ENCODE measurements at regions not wholly inside any gene's neighbourhood (a gene's known extent, or its start where the extent isn't known, plus 50 kb on each side); places are given as distances from the start of the nearest gene placed in this dataset.

DNA sequence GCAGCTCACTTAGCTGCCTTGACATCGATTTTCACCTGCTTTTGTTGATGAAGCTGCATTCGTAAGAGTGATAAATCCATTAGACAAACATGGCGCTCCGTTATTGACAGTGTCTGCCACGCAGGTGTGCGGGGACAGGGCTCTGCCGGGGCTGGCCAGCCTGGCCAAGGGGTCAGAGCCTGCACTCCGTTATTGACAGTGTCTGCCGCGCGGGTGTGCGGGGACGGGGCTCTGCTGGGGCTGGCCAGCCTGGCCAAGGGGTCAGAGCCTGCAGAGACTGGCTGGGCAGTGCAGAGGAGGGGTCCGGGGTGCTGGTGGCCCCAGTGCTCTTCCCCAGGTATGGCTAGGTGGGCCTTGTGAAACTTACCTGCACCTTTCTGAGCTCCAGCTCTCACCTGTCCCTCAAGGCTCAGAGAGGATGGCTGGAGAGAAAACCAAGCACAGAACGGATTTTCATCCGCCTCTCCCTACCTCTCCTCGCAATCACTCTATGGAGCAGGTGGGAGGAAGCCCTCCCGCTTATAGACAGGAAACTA, 101.6 kb upstream of the B3GAT1 start:
- DNase-seq (ENCODE audit: low read depth in 1 of 2, low spot score in 2 of 2) (no peak), FAIRE-seq (no peak)
- H2AK5ac ChIP-seq (ENCODE audit: low read depth, low read length) = no peak overlapping the region
- TF ChIP-seq TAF1 (IDR thresholded peaks at IDR 0.05; ENCODE audit: low read depth, low read length) = no peak
- no peak for TF ChIP-seq NANOG (IDR thresholded peaks at IDR 0.05; ENCODE audit: insufficient read depth, low read depth, low read length, poor library complexity, severe bottlenecking)
- TF ChIP-seq, protein P1, sequence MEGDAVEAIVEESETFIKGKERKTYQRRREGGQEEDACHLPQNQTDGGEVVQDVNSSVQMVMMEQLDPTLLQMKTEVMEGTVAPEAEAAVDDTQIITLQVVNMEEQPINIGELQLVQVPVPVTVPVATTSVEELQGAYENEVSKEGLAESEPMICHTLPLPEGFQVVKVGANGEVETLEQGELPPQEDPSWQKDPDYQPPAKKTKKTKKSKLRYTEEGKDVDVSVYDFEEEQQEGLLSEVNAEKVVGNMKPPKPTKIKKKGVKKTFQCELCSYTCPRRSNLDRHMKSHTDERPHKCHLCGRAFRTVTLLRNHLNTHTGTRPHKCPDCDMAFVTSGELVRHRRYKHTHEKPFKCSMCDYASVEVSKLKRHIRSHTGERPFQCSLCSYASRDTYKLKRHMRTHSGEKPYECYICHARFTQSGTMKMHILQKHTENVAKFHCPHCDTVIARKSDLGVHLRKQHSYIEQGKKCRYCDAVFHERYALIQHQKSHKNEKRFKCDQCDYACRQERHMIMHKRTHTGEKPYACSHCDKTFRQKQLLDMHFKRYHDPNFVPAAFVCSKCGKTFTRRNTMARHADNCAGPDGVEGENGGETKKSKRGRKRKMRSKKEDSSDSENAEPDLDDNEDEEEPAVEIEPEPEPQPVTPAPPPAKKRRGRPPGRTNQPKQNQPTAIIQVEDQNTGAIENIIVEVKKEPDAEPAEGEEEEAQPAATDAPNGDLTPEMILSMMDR (IDR thresholded peaks at IDR 0.05; ENCODE audit: control extremely low read depth in 1 of 3, insufficient read depth in 1 of 3, low read depth in 1 of 3, low read length in 3 of 3) = no peak
- TF ChIP-seq, protein P2, sequence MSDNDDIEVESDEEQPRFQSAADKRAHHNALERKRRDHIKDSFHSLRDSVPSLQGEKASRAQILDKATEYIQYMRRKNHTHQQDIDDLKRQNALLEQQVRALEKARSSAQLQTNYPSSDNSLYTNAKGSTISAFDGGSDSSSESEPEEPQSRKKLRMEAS (IDR thresholded peaks at IDR 0.05) = no peak
- no peak for TF ChIP-seq BACH1 (IDR thresholded peaks at IDR 0.05; ENCODE audit: low read length)
- TF ChIP-seq CREB1 (IDR thresholded peaks at IDR 0.05) = no peak
- TF ChIP-seq BCL11A (IDR thresholded peaks at IDR 0.05; ENCODE audit: low read depth in 2 of 2, low read length in 2 of 2) = no peak
- TF ChIP-seq TAF7 (optimal IDR thresholded peaks at IDR 0.05; ENCODE audit: borderline replicate concordance, low read depth, low read length) = no peak
- TF ChIP-seq KDM5A (IDR thresholded peaks at IDR 0.05; ENCODE audit: low read length) = no peak
- TF ChIP-seq CTBP2 (IDR thresholded peaks at IDR 0.05; ENCODE audit: borderline replicate concordance, insufficient read depth, insufficient read length, low read length) = no peak
- TF ChIP-seq RFX5 (IDR thresholded peaks at IDR 0.05; ENCODE audit: borderline replicate concordance, low read depth, low read length) = no peak

More for the DNA sequence above, 101.6 kb upstream of the B3GAT1 start:
- Histone ChIP-seq H4K5ac (ENCODE audit: insufficient read length, low read depth, low read length) (no peak overlapping the region), H4K91ac (replicated peaks; ENCODE audit: insufficient read length, low read length) (no peak overlapping the region), H3K36me3 (ENCODE audit: control insufficient read depth in 2 of 4, insufficient read depth in 4 of 4, low read length in 3 of 4) (no peaks in the 10 kb centered on the region), H2BK15ac (ENCODE audit: low read length) (no peak overlapping the region), H3K23me2 (ENCODE audit: low read depth, low read length) (no peaks in the 10 kb centered on the region), H3K4ac (replicated peaks; ENCODE audit: insufficient read length, low read depth, low read length) (no peak overlapping the region), H3K4me2 (ENCODE audit: insufficient read depth in 1 of 2, low read depth in 2 of 2, low read length in 2 of 2) (no peak overlapping the region), H2BK12ac (ENCODE audit: low read depth, low read length) (no peak overlapping the region), H3K18ac (ENCODE audit: extremely low read depth, low read length) (no peak overlapping the region), H3K14ac (ENCODE audit: insufficient read length) (no peak overlapping the region), H3K4me1 (replicated peaks in 1 of 4; ENCODE audit: control insufficient read depth in 3 of 4, insufficient read depth in 4 of 4, low read length in 3 of 4) (peaks cover 0 to 3% (median 0%) of the 10 kb centered on the region in 4 experiments; a peak in 2 of 7 replicates), H3K79me1 (ENCODE audit: low read depth, low read length) (no peaks in the 10 kb centered on the region), H2BK120ac (replicated peaks; ENCODE audit: low read depth, low read length) (no peak overlapping the region), H2BK5ac (ENCODE audit: low read depth, low read length) (no peak overlapping the region), H3K4me3 (ENCODE audit: extremely low read depth in 1 of 4, insufficient read depth in 2 of 4, low read depth in 3 of 4, low read length in 4 of 4) (no peak overlapping the region), H3K23ac (ENCODE audit: insufficient read length) (no peak overlapping the region), H2BK20ac (ENCODE audit: low read length) (no peak overlapping the region), H3K27me3 (replicated peaks in 1 of 4; ENCODE audit: control insufficient read depth in 3 of 4, extremely low read depth in 1 of 4, insufficient read depth in 3 of 4, low read length in 3 of 4) (peaks cover 0 to 12% (median 0%) of the 10 kb centered on the region in 4 experiments; a peak in 2 of 7 replicates), H3K9me3 (ENCODE audit: insufficient read depth in 2 of 2, low read depth in 1 of 2, low read length in 1 of 2) (no peaks in the 10 kb centered on the region), H3K27ac (ENCODE audit: low read depth, low read length) (no peak overlapping the region), H3K79me2 (ENCODE audit: control insufficient read depth in 1 of 2, insufficient read depth in 2 of 2, low read length in 2 of 2) (no peaks in the 10 kb centered on the region), H2AFZ (ENCODE audit: low read length) (no peak overlapping the region), H3K9ac (replicated peaks in 1 of 4; ENCODE audit: extremely low read depth in 1 of 4, low read depth in 3 of 4, low read length in 3 of 4) (no peak overlapping the region), H4K8ac (ENCODE audit: extremely low read depth, insufficient read depth, low read length) (no peak overlapping the region), H3K56ac (replicated peaks; ENCODE audit: insufficient read length, low read depth, low read length) (no peak overlapping the region), H4K20me1 (replicated peaks in 1 of 2; ENCODE audit: control insufficient read depth in 1 of 2, insufficient read depth in 2 of 2, low read length in 2 of 2) (peaks cover 0 to 1% of the 10 kb centered on the region in 2 experiments)
- ChIA-PET POLR2A (ENCODE audit: partially characterized antibody) (interaction anchor here (0.7 to 1.8 kb wide), 2 partner anchors 16 to 48 kb away, joined by 3 to 4 read pairs; no protein-coding TSS in a partner anchor), CTCF (ENCODE audit: partially characterized antibody) (interaction anchor here (0.9 to 1.1 kb wide), 3 partner anchors 35 to 60 kb away, joined by 3 to 4 read pairs (median 3); no protein-coding TSS in a partner anchor)
- WGBS, 2 experiments (ENCODE audit: extremely low coverage in 1 of 2, insufficient coverage in 1 of 2, insufficient read length in 1 of 2, insufficient replicate concordance in 2 of 2, low coverage in 1 of 2, low lambda C conversion rate in 2 of 2, missing lambda C conversion rate in 1 of 2) = 89% methylated on average over 17 of the region's 18 CpGs; no CpG with 5 or more reads in 1 of the 2 experiments
